NCI-H2029 (cell line): ENCODE measurements at regions not wholly inside any gene's neighbourhood (a gene's known extent, or its start where the extent isn't known, plus 50 kb on each side); places are given as distances from the start of the nearest gene placed in this dataset.

Source experiments
- DNase-seq: peaks from one replicate; lab custom pipeline; 2025; lab: John Stamatoyannopoulos, UW

DNA sequence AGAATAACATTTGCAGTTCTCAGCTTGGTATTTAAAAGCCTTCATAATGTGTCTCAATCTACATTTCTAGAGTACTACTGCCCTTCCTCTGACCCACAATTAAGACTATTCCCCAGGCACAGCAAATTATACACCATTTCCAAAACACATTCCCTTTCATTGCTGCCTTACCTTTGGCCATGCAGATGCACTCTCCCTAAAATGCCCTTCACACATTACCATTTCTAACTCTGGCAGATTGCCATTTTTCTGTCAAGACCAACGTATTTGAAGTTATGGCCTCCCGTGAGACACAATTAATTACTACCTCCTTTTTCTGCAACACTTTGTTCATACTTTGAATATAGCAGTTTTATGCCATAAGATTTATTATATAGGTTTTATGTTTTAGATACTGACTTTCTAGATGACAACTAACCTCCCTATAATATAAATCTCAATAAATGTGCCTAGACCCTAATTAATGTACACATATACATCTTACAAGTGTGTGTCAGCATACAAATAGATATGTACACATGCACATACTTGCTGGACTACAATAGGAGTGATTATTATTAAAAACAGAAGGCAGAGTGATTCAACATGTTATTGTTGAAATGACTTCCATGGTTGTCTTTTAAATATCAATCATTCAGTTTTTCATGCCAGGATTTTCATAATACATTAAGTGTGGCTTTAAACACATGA is 2902.5 kb downstream of the PCDH9 start:
- no peak for DNase-seq

GRCh38 chr13:64314331-64314730 is 2898.7 kb upstream of the PCDH20 start:
- no peak for DNase-seq

- no peak for DNase-seq
These were observed 2896.3 kb upstream of the PCDH20 start for GRCh38 chr13:64311948-64312347.

DNA sequence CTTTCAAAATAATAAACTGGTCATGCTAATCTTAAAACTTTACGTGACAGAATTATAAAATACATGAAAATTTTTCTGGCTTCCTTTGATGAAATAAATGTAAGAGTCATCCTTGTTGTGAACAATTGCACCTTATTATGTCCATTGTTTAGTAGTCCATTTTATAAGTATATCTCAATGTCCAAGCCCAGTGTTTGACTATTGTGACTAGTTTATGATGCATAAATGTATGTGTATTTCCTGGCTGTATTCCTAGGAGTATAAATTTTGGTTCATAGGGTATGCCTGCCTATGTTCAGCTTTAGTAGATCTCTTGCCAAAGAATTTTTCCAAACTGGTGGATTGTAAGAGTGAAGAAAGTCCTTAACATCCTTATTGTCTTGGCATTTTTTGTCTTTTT is 2895.5 kb upstream of the PCDH20 start:
- DNase-seq, result no peak

- DNase-seq, result no peak
These were observed 2889.6 kb upstream of the PCDH20 start for GRCh38 chr13:64305246-64305645.

GRCh38 chr13:64300239-64300638 is 2884.6 kb upstream of the PCDH20 start:
- DNase-seq, result no peak

DNA sequence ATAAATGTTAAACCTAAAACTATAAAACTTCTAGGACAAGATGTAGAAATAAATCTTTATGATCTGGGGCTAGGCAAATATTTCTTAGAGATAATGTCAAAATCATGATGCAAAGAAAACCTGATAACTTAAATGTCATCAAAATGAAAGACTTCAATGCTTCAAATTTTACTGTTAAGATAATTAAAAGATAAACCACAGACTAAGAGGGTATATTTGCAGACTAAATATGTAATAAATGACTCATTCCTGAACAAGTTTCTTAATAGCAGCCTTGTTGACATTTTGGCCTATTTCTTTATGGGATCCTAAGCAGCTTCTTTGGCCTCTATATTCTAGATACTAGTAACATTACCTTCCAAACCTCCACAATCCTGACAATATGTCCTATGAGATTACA is 2878.3 kb upstream of the PCDH20 start:
- DNase-seq, result no peak

GRCh38 chr13:64289702-64290101 is 2874.1 kb upstream of the PCDH20 start:
- no peak for DNase-seq

DNA sequence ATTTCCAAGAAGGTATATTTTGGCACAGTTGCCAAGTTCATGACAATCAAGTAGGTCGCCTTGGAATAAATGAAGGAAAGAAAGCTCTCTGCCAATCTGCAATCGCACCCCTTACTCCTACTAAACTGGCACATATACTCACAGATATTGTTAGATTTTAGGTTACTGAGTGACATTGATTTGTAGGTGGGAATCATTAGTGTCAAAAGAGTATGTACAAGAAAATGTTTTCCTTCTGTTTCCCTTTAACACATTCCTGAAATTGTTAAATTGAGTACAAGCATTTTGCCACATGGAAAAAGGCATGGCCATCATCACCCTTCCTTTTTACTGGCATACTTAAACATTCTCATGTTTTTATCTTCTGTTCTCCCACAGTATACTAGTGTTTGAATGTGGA is 2868.3 kb upstream of the PCDH20 start:
- DNase-seq, result no peak

- DNase-seq, result no peak
These were observed 2862.8 kb upstream of the PCDH20 start for GRCh38 chr13:64278493-64278892.

- no peak for DNase-seq
These were observed 2861.4 kb upstream of the PCDH20 start for GRCh38 chr13:64277097-64277496.

GRCh38 chr13:64276232-64276631 is 2860.6 kb upstream of the PCDH20 start:
- no peak for DNase-seq

DNA sequence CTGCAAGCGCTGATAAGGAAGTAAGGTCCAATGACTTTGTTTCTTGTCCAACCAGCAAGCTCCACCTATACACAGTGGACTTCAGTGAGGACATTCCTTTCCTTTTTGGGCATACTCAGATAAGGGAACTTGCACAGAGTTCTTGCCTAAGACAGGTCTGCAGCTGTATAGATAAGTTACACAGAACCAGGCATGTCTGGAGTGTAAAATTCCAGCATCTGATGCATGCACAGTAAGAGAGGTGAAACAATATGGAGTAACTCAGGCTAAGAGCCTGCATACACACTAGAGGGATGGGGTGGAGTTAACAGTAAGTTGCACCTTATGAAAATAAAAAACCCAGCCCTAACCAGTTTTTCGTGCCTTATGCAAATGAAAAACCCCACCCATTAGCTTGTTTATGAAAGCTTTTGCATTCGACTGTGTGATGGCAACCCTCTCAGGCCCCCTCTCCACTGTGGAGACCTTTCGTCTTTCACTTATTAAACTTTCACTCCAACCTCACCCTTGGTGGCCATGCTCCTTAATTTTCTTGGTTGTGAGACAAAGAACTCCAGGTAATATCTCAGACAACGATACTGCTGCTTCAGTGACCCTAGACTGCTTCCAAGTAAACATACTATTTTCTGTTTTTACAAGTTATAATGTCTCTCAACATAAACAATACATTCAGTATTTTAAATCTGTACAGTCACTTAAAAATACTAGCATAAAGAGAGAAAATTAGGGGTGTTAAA is 2859.0 kb upstream of the PCDH20 start:
- DNase-seq, result no peak

- no peak for DNase-seq
These were observed 2858.1 kb upstream of the PCDH20 start for GRCh38 chr13:64273780-64274179.

GRCh38 chr13:64272681-64273080 is 2857.0 kb upstream of the PCDH20 start:
- no peak for DNase-seq

DNA sequence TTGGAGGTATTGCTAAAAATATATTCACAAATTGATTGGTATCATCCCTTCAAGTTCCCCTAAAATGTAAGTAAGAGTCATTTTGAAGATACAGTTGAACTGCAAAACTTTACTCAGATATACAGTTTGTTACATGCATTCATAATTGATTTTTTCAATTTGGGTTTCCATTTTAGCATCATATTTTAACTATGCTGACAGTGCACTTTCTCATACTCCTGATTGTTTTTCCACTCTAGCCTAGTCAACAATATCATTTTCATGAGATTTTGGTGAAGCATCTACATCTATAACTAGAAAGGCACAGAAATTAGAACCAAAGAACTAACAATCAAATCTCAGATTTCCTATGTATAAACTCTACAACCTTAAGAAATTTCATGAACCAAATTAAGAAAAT is 2850.4 kb upstream of the PCDH20 start:
- DNase-seq, result no peak

- no peak for DNase-seq
These were observed 2847.6 kb upstream of the PCDH20 start for GRCh38 chr13:64263285-64263684.

GRCh38 chr13:64256751-64257150 is 2841.1 kb upstream of the PCDH20 start:
- no peak for DNase-seq

GRCh38 chr13:64255988-64256387 is 2840.3 kb upstream of the PCDH20 start:
- DNase-seq, result no peak

- DNase-seq, result no peak
These were observed 2832.9 kb upstream of the PCDH20 start for GRCh38 chr13:64248371-64249065.

GRCh38 chr13:64239372-64239771 is 2823.7 kb upstream of the PCDH20 start:
- no peak for DNase-seq

DNA sequence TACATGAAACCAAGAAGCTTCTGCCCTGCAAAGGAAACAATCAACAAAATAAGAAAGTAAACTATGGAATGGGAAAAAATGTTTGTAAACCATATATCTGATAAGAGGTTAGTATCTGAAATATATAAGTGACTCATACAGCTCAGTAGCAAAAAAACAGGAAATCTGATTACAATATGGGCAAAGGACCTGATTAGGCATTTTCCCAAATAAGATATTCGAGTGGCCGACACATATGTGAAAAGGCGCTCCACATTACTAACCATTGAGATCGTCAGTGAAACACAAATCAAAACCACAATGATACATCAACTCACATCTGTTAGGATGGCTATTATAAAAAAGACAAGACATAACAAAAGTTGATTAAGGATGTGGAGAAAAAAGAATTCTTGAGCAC is 2818.6 kb upstream of the PCDH20 start:
- no peak for DNase-seq

GRCh38 chr13:64223016-64223415 is 2807.4 kb upstream of the PCDH20 start:
- no peak for DNase-seq
